ENCODE measurements at regions not wholly inside any gene's neighbourhood (a gene's known extent, or its start where the extent isn't known, plus 50 kb on each side); places are given as distances from the start of the nearest gene placed in this dataset.

GRCh38 chr10:28973309-28973972 lies 296.1 kb downstream of the BAMBI start:
- Histone ChIP-seq H3K27ac (ENCODE audit: low read depth, low read length, poor library complexity, severe bottlenecking) (no peak overlapping the region), H3K4me1 (ENCODE audit: insufficient read depth, low read length, severe bottlenecking) (no peaks in the 10 kb centered on the region), H4K20me1 (ENCODE audit: insufficient read depth, low read length) (no peaks in the 10 kb centered on the region), H3K36me3 (ENCODE audit: insufficient read depth, low read length) (no peaks in the 10 kb centered on the region), H3F3A (ENCODE audit: insufficient read depth, low read length) (no peaks in the 10 kb centered on the region), H3K9ac (ENCODE audit: low read length) (no peak overlapping the region), H3K4me3 (ENCODE audit: low read depth, low read length, poor library complexity, severe bottlenecking) (no peak overlapping the region), H2AFZ (ENCODE audit: low read length) (no peak overlapping the region), H3K4me2 (ENCODE audit: low read length) (no peak overlapping the region), H3K79me2 (ENCODE audit: insufficient read depth, low read length) (no peaks in the 10 kb centered on the region), H3K27me3 (ENCODE audit: insufficient read depth, low read length) (no peaks in the 10 kb centered on the region), H3K9me3 (ENCODE audit: low read length) (no peaks in the 10 kb centered on the region), H3K9me2 (ENCODE audit: low read depth, low read length) (no peaks in the 10 kb centered on the region)
- TF ChIP-seq EZH2 (IDR thresholded peaks at IDR 0.05; ENCODE audit: borderline replicate concordance, low read length) = no peak
- no peak for TF ChIP-seq CTCF (IDR thresholded peaks at IDR 0.05; ENCODE audit: low read length)

- H2AFZ ChIP-seq (ENCODE audit: low read length) = no peak overlapping the region
- H3K4me2 ChIP-seq (ENCODE audit: low read length) = no peak overlapping the region
Observed at GRCh38 chr10:28975891-28976531, 298.7 kb downstream of the BAMBI start.

GRCh38 chr10:28977518-28977917 lies 300.2 kb downstream of the BAMBI start:
- Histone ChIP-seq H4K20me1 (ENCODE audit: insufficient read depth, low read length) (no peaks in the 10 kb centered on the region), H3K27ac (ENCODE audit: low read depth, low read length, poor library complexity, severe bottlenecking) (no peak overlapping the region), H3K4me3 (ENCODE audit: low read depth, low read length, poor library complexity, severe bottlenecking) (no peak overlapping the region)

More at GRCh38 chr10:28975891-28976531, 298.7 kb downstream of the BAMBI start:
- Histone ChIP-seq H4K20me1 (ENCODE audit: insufficient read depth, low read length) (no peaks in the 10 kb centered on the region), H3K4me3 (ENCODE audit: low read depth, low read length, poor library complexity, severe bottlenecking) (no peak overlapping the region), H3F3A (ENCODE audit: insufficient read depth, low read length) (no peaks in the 10 kb centered on the region), H3K4me1 (ENCODE audit: insufficient read depth, low read length, severe bottlenecking) (no peaks in the 10 kb centered on the region), H3K9me3 (ENCODE audit: low read length) (no peaks in the 10 kb centered on the region), H3K9ac (ENCODE audit: low read length) (no peak overlapping the region), H3K9me2 (ENCODE audit: low read depth, low read length) (no peaks in the 10 kb centered on the region), H3K27me3 (ENCODE audit: insufficient read depth, low read length) (no peaks in the 10 kb centered on the region), H3K36me3 (ENCODE audit: insufficient read depth, low read length) (no peaks in the 10 kb centered on the region), H3K27ac (ENCODE audit: low read depth, low read length, poor library complexity, severe bottlenecking) (no peak overlapping the region), H3K79me2 (ENCODE audit: insufficient read depth, low read length) (no peaks in the 10 kb centered on the region)
- no peak for TF ChIP-seq EZH2 (IDR thresholded peaks at IDR 0.05; ENCODE audit: borderline replicate concordance, low read length)
- no peak for TF ChIP-seq CTCF (IDR thresholded peaks at IDR 0.05; ENCODE audit: low read length)

More at GRCh38 chr10:28977518-28977917, 300.2 kb downstream of the BAMBI start:
- no peak for TF ChIP-seq EZH2 (IDR thresholded peaks at IDR 0.05; ENCODE audit: borderline replicate concordance, low read length)
- H3K9me2 ChIP-seq (ENCODE audit: low read depth, low read length) = no peaks in the 10 kb centered on the region
- no peaks in the 10 kb centered on the region for H3K27me3 ChIP-seq (ENCODE audit: insufficient read depth, low read length)
- H3F3A ChIP-seq (ENCODE audit: insufficient read depth, low read length) = no peaks in the 10 kb centered on the region
- H3K4me2 ChIP-seq (ENCODE audit: low read length) = no peak overlapping the region
- H3K36me3 ChIP-seq (ENCODE audit: insufficient read depth, low read length) = no peaks in the 10 kb centered on the region
- H3K4me1 ChIP-seq (ENCODE audit: insufficient read depth, low read length, severe bottlenecking) = no peaks in the 10 kb centered on the region
- no peak overlapping the region for H2AFZ ChIP-seq (ENCODE audit: low read length)
- H3K79me2 ChIP-seq (ENCODE audit: insufficient read depth, low read length) = no peaks in the 10 kb centered on the region
- H3K9ac ChIP-seq (ENCODE audit: low read length) = no peak overlapping the region
- no peaks in the 10 kb centered on the region for H3K9me3 ChIP-seq (ENCODE audit: low read length)

Measured in OCI-LY1 (cell line).